ENCODE measurements at regions not wholly inside any gene's neighbourhood (a gene's known extent, or its start where the extent isn't known, plus 50 kb on each side); places are given as distances from the start of the nearest gene placed in this dataset.

DNA sequence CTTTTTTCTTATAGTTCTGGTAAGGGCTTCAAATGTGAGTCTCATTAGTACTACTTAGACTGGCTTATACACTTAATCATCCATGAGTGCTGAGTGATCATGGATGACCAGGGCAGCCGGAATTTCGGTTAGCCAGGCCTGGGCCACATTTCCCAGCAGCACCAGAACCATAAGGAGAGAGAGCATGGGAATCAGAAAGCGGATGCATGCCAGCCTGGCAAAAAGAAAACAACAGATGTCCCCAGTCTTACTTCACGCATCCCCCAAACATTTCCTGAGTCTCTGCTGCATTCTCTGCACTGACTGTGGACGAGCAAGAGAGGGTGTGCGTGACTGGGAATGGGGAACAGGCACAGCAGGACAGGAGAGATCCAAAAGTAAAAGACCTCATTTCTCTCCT is 371.1 kb upstream of the ZNF608 start:
- Histone ChIP-seq H3K27ac (no peak overlapping the region), H3K9me3 (no peaks in the 10 kb centered on the region), H3K36me3 (no peaks in the 10 kb centered on the region), H3K4me3 (replicated peaks in 1 of 3) (no peak overlapping the region), H3K4me1 (no peaks in the 10 kb centered on the region), H3K27me3 (no peaks in the 10 kb centered on the region)
- intact Hi-C loops (cut with DNase I) = no loop called here
- no peak for TF ChIP-seq POLR2A (IDR thresholded peaks at IDR 0.05)
- no peak for TF ChIP-seq CTCF (IDR thresholded peaks at IDR 0.05)
- 71 to 80% methylated on average over 6 of the region's 6 CpGs for WGBS, 2 donors
- no peak for DNase-seq

DNA sequence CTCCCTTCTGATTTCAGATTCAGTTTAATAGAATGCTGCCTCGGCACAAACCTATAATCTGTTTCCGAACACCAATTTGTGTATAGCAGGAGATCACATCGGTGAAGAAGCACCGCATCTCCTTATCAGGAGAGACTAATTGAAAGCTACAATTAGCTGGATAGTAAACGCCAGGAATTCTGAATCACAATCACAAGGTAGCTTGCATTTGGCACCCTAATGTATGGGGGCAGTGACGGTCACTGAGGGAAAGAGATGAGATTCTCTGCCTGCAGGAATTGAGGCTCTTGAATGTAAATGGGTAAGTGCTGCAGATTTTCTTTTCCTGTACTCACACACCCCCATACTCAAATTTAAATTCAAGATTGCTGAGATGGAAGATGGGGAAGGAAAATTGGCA is 373.6 kb upstream of the ZNF608 start:
- no peak overlapping the region for H3K4me3 ChIP-seq (replicated peaks in 1 of 3)
- no peak overlapping the region for H3K27ac ChIP-seq
- H3K36me3 ChIP-seq = no peaks in the 10 kb centered on the region
- no peaks in the 10 kb centered on the region for H3K27me3 ChIP-seq
- H3K9me3 ChIP-seq = no peaks in the 10 kb centered on the region
- intact Hi-C loops (cut with DNase I) = no loop called here
- peaks cover 0 to 2% of the 10 kb centered on the region in 2 donors for H3K4me1 ChIP-seq
- 73 to 86% methylated on average over 6 of the region's 6 CpGs for WGBS, 2 donors
- TF ChIP-seq CTCF (IDR thresholded peaks at IDR 0.05) (no peak), POLR2A (IDR thresholded peaks at IDR 0.05) (no peak)
- no peak for DNase-seq

GRCh38 chr5:125125031-125125823 is 378.8 kb upstream of the ZNF608 start:
- Histone ChIP-seq H3K4me3 (replicated peaks in 1 of 3) (no peak overlapping the region), H3K4me1 (peaks cover 0 to 14% of the 10 kb centered on the region in 2 donors), H3K36me3 (no peaks in the 10 kb centered on the region), H3K27ac (no peak overlapping the region), H3K27me3 (no peaks in the 10 kb centered on the region), H3K9me3 (no peaks in the 10 kb centered on the region)
- DNase-seq = no peak
- intact Hi-C loops (cut with DNase I) = no loop called here
- TF ChIP-seq POLR2A (IDR thresholded peaks at IDR 0.05) (no peak), CTCF (IDR thresholded peaks at IDR 0.05) (no peak)
- WGBS, 2 donors = 57 to 58% methylated on average over 6 of the region's 6 CpGs

DNA sequence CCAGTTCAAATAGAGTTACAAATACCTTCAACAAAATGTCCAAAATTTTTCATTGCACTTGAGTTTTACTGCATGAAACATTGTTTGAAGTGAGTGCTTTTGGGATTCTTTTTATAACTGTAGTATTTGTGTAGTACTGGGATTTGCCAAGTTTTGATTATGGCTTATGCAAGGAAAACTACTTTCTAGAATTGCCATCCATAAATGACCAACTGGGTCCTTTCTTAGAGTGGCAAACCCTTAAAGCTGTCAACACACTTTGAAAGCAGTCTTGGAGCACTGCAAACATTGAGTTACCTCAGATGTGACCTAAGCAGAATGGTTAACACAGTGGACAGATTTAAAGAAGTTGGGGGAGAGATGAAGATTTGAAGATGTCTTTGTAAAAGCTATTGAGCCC is 379.6 kb upstream of the ZNF608 start:
- Histone ChIP-seq H3K4me3 (replicated peaks in 1 of 3) (no peak overlapping the region), H3K4me1 (peaks cover 0 to 14% of the 10 kb centered on the region in 2 donors), H3K27ac (no peak overlapping the region), H3K27me3 (no peaks in the 10 kb centered on the region), H3K36me3 (no peaks in the 10 kb centered on the region), H3K9me3 (no peaks in the 10 kb centered on the region)
- no peak for DNase-seq
- intact Hi-C loops (cut with DNase I) = no loop called here
- TF ChIP-seq POLR2A (IDR thresholded peaks at IDR 0.05) = no peak
- TF ChIP-seq CTCF (IDR thresholded peaks at IDR 0.05) = no peak

DNA sequence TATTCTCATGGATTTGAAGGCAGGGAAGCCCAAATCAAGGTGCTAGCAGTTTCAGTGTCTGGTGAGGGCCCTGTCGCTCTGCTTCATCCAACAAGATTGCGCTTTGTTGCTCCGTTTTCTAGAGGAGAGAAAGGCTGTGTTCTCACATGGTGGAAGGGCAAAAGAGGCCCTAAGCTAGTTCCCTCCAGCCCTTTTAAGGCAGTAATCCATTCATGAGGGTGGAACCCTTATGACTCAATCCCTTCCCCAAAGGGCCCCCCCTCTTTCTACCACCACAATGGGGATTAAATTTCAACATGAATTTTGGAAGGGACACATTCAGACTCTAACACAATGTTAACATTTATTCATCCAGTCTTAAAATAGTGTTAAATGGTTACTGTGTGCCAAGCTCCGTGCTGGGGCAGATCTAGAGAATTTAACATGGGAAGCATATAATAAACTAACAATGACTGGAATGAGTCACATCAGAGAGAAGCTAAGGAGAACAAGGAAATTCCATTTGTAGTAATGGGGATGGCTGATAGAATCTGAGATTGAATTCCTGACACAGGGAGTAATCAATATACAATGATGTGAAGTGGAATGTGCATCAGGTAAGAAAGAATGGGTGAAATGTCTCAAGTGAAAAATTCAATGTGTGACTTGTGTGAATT is 382.8 kb upstream of the ZNF608 start:
- no peak for DNase-seq
- intact Hi-C loops (cut with DNase I) = no loop called here
- H3K4me3 ChIP-seq (replicated peaks in 1 of 3) = no peak overlapping the region
- H3K9me3 ChIP-seq = no peaks in the 10 kb centered on the region
- WGBS, 2 donors = 93 to 97% methylated on average over 4 of the region's 4 CpGs
- H3K27ac ChIP-seq = no peak overlapping the region
- no peak for TF ChIP-seq CTCF (IDR thresholded peaks at IDR 0.05)
- H3K36me3 ChIP-seq = no peaks in the 10 kb centered on the region
- H3K4me1 ChIP-seq = peaks cover 0 to 20% of the 10 kb centered on the region in 2 donors
- no peaks in the 10 kb centered on the region for H3K27me3 ChIP-seq
